Neural progenitor cell (in vitro differentiated cells): ENCODE measurements at regions not wholly inside any gene's neighbourhood (a gene's known extent, or its start where the extent isn't known, plus 50 kb on each side); places are given as distances from the start of the nearest gene placed in this dataset.

Experiments used
- CTCF ChIP-seq: fragments of 200-600 bp; sonication (generic); IDR thresholded peaks from 2 replicates; pipeline ENCODE4 v1.5.1; 2017; ENCODE audit warnings: antibody characterized with exemption, mild to moderate bottlenecking
- EZH2phosphoT487 ChIP-seq: fragments of 200-600 bp; sonication (generic); IDR thresholded peaks from 2 replicates; pipeline ENCODE4 v1.6.1; 2017; ENCODE audit warnings: antibody characterized with exemption

- TF ChIP-seq EZH2phosphoT487 (no peak), CTCF (no peak)
Measured at GRCh38 chr1:36656838-36657237, 174.1 kb upstream of the CSF3R start.
